ENCODE measurements at regions not wholly inside any gene's neighbourhood (a gene's known extent, or its start where the extent isn't known, plus 50 kb on each side); places are given as distances from the start of the nearest gene placed in this dataset.
"Not testable (repeated sequence)": the region's sequence is repeated elsewhere in the genome, so short reads cannot be mapped to it uniquely, and the experiment has no call there.

DNA sequence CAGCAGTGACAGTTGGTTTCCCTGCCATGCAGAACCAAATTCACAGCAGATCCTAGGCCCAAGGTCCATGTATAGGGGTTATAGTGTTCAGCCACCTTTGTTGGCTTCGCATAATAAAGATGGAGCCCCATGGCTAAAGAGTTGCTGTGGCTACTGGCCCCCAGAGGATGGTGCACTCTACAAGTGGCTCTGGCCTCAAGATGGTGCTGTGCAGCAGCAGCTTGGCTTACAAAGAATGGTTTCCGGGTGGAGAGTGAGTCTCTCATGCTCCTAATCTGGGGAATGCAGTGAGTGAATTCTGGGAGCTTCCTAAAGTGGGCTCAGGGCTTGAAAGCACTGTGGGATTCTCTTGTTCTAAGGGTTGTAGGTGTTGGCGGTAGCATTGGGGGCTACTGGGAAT is 1199.7 kb downstream of the CNTNAP5 start:
- no peak for DNase-seq

DNA sequence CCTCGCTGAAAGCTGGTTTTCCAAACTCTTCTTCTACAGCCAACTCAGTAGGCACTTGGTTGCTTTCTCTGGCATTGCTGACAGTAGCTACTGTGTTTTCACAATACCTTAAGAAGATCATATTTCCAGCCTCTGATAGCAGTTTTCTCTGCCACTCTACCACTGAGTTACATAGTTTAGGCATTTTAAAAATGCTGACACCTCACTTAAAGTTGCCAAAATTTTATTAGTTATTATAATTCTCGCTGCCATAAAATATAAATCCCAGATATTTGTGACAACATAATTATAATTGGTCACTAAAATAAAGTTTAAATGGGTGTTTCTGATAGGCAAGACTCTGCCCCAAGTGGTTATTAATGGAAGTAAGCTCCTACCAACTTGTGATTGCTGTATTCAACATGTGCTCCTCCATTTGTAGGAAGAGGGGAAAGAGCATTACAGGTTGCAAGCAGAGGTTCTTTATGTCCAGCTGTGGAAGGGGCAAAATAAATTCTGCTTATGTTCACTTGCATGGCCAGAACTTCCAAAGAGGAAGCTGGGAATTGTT is 1202.8 kb downstream of the CNTNAP5 start:
- no peak for DNase-seq

DNA sequence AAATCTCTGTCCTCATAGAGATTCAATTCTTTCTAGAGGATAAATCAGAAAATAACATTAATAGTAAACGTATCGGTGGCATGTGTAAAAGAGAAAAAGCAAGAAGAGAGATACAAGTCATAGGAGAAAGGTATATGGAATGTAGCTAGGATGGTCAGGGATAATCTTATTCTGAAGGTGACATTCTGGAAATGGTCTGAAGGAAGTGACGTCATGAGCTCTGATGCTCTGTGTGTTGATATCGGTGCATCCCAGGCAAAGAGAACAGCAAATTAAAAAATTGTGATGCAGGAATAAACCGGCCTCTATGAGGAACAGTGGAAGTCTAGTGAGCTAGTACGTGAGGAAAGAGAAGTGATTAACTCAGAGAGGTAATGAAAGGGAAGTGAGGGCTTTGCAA is 1215.8 kb downstream of the CNTNAP5 start:
- DNase-seq, result no peak

DNA sequence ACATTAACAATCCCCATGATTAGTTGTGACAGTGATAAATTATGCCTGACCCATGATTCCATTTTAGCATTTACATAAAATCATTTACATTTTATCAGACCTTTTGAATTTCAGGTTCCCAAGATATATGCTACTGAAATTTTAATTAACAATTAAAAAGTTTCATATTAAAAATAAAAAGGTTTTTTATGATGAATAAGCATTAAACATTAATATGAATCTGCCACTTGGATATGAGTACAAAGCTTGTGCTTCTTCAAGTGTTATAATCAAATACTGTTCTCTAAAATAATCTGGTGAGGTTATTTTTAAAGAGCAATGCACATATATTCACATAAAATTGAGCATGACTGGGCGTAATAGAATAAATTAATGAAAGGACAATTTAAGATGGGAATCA is 1218.0 kb downstream of the CNTNAP5 start:
- no peak for DNase-seq

DNA sequence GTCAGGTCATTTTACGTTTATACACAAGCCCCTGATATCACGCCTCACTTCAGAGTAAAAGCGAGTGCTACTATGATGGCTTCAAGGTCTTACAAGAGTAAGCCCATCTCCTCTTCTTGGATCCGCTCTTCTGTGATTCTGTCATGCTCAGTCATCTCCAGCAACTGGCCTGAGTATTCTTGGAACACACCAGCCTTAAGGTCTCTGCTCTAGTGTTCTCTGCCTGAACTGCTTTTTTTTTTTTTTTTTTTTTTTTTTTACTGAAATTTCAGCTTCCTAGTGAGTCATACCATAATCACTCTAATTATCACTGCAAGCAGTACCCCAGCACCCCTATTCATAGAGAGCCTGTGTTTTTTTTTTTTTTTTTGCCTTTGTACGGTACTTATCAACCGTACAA is 1228.9 kb downstream of the CNTNAP5 start:
- no peak for DNase-seq

DNA sequence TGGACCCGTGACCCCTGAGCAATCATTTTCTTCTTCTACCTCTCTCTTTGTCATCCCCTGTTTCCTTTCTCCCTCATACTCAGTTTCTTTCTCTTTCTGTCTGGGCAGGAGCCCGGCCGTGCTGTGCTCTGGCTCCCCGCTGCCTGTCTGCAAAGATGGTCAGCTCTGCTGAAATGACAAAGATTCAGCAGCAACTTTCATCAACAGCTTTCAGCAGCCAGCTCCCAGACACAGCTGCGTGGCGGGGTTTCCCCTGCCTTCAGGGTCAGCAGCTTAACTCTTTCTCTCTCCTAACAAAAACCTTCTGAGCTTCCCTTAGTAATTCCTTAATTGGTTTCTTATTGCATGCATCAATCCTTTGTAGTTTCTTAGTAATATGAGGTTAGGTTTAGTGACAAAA is 1234.4 kb downstream of the CNTNAP5 start:
- DNase-seq, result no peak

DNA sequence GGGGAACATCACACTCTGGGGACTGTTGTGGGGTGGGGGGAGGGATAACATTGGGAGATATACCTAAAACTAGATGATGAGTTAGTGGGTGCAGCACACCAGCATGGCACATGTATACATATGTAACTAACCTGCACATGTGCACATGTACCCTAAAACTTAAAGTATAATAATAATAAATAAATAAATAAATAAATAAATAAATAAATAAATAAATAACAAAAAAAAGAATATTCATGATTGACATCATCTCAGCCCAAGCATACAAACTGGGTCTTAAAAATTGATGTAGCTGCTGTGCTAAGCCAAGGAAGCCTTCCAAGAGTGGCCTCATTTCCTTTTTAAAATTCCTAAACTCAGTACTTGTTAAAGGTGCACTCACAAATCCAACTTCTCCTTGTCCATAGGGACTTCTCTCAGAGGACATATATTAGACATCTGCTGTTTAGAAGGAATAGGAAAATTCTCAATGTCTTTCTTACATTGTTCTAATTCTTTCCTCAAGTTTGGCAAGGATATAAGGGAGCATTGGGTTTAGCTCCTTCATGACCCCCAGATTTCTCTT is 1235.4 kb downstream of the CNTNAP5 start:
- not testable (repeated sequence) for DNase-seq

DNA sequence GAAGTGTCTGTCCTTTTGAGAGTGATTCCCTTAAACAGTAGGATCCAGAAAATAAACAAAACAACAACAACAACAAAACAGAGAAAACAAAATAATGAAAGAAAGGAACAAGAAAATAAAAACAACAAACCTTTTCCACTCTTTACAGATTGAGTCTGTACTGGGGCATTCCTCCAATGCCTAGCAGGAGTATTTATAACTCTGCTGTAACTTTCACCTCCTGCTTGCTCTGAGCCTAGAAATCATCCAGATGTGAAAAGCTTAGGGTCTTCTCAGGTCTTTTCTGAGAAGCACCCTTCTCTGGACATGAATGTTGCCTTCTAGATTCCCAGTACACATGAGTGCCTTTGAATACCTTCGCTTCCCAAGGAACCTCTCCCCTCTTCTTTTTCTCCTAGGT is 1239.4 kb downstream of the CNTNAP5 start:
- no peak for DNase-seq

DNA sequence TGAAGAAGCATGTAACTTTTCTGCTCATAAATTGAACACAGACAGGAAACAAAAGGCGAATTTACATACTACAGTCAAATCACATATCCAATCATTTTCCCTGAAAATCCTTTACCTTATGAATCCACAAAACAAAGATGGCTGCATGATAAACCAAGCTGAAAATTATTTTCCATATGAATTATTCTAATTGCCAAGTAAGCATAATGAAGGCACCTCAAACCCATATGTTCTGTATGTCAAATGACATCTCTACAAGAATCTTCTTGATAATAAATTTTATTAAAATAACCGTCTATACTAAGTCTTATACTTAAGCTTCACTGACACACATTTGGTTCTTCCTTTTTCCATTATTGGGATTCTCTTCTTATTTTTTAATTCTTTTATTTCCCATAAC is 1242.6 kb downstream of the CNTNAP5 start:
- no peak for DNase-seq

DNA sequence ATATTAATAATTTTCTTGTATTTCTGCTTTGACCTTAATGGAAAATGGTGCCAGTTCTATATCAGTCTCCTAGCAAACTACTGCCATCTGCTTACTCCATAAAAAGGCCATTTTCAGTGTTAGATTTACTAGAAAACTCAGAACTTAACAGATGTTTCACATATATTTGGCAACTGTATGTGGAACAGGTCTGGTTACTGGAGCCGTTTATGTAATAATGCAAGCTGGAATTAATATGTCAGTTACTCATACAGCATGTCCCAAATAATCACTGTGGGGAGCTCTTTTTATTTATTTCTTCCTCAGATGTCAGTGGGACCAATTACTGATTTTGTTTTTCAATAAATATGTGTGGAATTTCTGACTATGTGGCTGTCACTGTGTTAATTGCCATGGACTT is 1247.6 kb downstream of the CNTNAP5 start:
- DNase-seq, result no peak

DNA sequence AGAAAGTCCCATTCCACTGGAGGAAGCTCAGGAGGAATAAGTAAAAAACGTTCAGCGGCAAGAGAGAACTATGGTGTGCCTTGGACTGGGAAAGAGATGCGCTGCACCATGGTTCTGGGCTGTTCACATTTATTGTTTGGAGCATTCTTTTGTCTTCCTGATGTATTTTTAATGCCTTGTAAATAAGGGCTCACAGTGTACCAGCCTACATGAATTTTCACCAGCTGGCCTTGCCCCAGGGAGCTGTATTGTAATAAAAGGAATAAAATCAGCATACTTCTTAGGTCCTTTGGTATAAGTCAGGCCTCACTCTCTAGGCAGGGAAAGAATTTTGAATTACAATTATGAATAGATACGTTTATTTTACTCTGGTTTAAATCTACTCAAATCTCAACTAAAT is 1249.6 kb downstream of the CNTNAP5 start:
- no peak for DNase-seq

DNA sequence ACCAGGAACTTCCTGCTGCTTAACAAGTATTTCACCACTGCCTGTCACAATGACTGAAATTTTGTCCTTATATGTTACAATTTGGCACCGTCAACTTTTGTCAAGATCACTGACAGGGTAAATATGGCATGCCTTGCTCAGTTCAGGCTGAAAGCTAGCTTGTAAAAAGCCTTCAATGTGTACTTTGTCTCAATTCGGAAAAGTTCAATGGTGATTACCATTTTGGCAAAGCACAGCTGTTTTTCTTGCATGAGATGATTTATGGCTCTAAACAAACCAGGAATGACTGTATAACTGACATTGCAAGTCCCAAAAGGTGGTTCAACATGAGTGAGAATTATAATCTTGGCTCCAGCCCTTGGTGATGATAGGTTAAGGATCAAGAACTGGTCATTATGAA is 1255.2 kb downstream of the CNTNAP5 start:
- DNase-seq, result no peak

DNA sequence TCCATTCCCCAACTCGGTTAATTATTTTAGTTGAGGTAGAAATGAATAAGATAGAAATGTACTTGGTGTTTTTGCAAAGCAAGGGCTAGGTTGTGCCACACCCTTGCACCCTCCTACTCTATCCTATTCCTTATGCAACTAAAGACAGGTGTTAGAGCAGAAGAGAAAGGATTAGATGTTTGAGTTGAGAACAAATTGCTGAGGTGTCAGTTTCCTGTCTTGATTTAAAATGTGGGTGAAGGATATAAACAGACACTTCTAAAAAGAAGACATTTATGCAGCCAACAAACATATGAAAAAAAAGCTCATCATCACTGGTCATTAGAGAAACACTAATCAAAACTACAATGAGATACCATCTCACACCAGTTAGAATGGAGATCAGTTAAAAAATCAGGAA is 1256.2 kb downstream of the CNTNAP5 start:
- DNase-seq, result no peak

DNA sequence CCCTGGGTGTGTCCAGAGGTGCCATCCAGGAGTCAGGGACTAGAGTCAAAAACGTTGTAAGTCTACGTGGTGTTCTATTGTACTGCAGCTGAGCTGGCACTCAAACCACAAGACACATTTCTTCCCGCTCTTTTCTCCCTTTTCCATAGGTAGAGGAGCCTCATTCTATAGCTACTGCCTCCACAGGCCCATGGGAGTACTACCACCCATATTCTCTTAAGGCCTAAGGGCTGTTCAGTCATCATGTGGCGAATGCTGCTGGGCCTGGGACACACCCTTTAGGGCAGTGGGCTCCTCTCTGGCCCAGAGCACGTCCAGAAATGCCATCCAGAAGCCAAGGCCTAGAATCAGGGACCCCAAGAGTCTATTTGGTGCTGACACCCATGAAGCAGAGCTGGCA is 1271.7 kb downstream of the CNTNAP5 start:
- no peak for DNase-seq

DNA sequence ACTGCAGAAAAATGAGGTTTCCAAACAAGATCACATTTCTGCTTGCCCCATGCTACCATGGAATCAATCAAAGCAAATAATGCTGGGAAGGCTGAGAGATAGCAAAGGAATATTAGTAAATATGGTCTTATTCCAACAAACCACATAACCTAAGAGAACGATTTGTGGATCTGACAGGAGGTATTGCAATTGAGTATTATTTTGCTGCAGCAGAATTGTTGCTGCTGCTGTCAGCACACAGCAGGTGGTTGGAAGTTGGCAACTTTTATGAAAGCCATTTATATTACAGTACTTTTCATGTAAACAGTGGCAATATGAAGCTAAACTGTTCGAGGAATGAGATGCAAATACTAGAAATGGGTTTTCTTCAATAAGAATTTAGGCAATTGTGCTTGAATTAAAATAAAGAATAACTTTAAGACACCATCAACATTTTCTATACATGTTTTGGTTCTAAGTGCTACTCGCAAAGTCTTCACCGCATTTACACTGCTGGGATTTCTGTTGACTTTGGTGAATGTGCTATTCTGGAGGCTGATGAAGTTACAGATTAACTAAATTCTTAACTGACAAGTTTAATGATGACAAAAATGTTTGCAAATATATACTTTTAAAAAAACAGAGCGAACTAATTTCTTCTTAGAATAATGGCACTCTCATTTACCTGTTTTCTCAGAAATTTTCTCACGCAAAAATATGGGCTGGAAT is 1285.7 kb downstream of the CNTNAP5 start:
- DNase-seq, result no peak

DNA sequence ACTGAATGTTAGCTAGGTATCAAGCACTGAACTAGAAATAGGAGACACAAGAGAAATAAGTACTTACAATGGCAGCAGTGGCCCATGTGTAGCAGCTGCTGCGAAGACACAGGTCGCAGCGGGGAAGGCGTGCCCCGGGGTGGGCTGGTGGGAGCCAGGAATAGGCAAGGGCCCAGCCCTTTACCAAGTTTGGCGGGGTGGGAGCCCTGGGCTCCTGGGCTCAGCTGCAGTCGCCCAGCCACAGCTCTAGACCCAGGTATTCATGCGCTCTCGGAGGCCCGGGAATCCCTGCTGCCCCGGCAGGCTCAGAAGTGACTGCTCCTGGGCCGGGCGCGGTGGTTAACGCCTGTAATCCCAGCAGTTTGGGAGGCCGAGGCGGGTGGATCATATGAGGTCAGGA is 1287.3 kb downstream of the CNTNAP5 start:
- DNase-seq, result no peak

DNA sequence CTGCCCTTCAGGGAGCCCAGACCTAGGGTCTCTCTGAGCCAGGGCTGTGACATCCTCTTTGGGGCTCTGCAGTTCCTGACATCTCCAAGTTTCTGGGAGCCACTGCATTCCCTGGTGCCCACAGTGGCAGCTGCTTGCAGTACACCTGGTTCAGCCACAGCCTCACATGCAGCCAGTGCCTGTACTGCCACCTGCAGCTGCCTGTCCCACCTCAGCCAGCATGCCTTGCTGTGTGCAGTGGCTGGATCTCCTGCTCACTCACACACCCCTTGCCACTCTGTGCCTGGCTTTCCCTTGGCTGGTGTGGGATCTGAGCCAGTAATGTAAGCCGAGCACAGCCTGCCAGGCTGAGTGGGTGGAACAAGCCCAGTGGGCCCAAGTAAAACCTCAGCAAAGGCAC is 1288.7 kb downstream of the CNTNAP5 start:
- DNase-seq, result no peak

DNA sequence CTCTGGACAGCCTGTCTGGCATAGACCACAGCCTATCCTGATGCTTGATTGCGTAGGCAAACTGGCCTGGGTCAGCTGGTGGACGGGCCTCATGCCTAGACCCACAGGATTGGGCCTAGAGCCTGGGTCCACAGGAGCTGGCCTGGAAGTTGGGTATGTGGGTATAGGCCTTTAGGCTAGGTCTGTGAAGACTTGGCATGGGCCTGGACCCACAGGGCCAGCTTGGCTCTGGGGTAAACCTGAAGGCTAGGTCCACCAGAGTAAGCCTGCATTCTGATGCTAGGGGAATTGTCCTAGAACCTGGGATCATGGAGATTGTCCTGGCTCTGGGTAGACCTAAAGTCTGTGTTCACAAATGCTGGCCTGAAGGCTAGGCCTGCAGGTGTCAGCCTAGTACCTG is 1293.7 kb downstream of the CNTNAP5 start:
- no peak for DNase-seq

DNA sequence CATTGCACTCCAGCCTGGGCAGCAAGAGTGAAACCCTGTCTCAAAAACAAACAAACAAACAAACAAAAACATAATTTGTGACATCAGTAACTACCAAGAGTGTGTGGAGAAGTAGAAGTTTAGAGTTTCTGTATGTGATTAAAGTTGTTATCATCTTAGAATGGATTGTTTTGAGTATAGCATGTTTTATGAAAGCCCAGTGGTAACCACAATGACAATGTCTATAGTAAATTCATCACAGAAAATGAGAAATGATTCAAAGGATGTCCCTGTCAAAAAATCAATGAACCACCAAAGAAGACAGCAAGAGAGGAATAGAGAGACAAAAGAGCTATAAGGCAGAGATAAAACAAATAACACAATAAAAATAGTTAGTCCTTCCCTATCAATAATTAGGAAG is 1299.2 kb downstream of the CNTNAP5 start:
- DNase-seq, result no peak

DNA sequence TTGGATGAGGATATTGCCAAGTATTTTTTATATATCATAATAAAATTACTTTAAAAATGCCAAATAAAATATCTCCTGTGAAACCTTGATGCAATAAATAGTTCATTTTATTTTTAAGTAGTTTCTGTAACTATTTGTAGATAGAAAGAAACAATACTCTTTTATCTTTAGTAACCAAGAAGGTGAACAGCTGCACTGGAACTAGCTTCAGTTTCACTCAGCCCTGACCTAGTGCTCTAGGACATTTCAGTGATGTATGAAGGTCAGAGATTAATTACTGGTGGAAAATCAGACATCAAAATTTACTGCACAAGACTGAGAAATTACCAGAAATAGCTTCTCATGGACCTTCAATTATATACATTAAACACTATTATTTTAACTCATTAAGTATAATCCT is 1305.0 kb downstream of the CNTNAP5 start:
- no peak for DNase-seq

DNA sequence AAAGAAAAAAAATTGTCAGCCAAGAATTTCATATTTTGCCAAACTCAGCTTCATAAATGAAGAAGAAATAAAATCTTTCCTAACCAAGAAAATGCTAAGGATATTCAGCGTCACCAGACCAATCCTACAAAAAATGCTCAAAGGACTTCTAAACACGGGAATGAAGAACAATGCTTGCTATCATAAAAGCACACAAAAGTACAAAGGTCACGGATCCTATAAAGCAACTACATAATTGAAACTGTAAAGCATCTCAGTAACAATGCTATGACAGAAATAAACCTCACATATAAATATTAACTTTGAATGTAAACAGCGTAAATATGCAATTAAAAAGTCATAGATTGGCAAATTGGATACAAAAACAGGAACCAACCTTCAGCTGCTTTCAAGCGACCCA is 1314.6 kb upstream of the GYPC start:
- no peak for DNase-seq

DNA sequence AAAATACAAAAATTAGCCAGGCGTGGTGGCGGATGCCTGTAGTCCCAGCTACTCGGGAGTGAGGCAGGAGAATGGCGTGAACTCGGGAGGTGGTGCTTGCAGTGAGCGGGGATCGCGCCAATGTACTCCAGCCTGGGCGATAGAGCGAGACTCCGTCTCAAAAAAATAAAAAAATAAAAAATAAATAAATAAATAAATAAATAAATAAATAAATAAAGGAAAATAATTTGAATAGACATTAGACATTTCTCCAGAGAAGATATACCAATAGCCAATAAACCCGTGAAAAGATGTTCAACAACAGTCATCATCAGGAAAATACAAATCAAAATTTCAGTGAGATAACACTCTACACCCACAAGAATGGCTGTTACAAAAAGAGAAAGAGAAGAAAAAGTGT is 1302.4 kb upstream of the GYPC start:
- not testable (repeated sequence) for DNase-seq

DNA sequence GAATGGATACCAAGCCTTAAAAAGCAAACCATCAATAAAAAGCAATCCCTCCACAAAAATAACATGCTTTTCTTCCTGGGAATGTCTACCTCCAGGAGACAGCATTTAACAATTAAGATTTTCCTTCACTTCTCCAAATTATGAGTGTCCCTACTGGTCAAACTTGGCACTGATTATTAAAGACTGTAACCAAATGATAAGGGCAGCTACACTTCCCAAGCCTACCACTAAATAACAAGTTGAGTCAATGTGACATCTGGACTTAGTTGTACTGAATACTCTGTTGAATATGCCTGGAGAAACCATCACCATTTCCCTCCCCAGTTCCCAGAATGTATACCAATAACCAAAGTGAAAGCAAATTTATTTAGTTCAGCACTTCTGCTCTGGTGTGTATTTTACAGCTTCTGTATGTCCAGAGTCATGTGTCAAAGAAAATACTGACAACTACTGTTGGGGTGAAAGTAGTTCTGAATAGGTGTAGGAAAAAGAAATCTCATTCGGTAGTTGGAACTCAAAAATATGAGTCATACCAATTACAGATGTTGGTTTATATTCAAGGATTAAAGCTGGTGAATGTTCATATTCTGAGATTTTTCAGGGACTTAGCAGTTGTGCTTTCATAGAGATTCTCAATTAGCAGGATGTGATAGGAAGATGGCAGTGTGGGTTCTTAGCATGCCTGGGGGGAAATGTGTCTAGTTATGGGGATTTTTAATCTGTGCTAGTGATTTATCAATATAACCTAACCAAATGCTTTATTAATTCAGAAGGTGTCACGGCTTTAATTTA is 1291.6 kb upstream of the GYPC start:
- DNase-seq, result no peak

DNA sequence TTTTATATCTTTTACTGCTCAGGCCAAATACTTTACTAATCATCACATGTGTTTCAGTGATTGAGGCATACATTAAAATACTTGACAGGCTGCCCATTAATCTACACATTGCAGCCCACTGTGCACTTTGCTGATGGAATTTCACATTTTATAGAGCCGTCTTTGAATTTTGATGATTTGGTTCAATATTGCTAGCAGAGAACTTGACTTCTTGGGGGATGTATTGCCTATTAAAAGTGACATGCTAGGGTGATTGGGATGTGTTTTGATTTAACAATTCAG is 1291.0 kb upstream of the GYPC start:
- DNase-seq, result no peak

All from stimulated activated CD4-positive, alpha-beta T cell treated with anti-CD3 and anti-CD28 coated beads, Interleukin-4, amount 100 ng/mL, for 1 hour (primary cell).